Caco-2 (cell line): ENCODE measurements at regions not wholly inside any gene's neighbourhood (a gene's known extent, or its start where the extent isn't known, plus 50 kb on each side); places are given as distances from the start of the nearest gene placed in this dataset.

ENCODE experiments used
- BruUV-seq: library from RNA; stranded (reverse); fragments of 400-500 nt; replicated peaks from 2 replicates; lab custom pipeline; 2021; lab: Mats Ljungman, UMichigan
- CTCF ChIA-PET: fragments of 300-600 bp; sonication (Branson Sonifier 250); formaldehyde crosslinking; loops from one replicate; lab custom pipeline; 2022; ENCODE audit warnings: antibody characterized with exemption; lab: Charles Lee
- POLR2A ChIA-PET: fragments of 300-600 bp; sonication (Branson Sonifier 250); formaldehyde crosslinking; loops from one replicate; lab custom pipeline; 2022; ENCODE audit warnings: antibody characterized with exemption; lab: Charles Lee
- DNase-seq, 2 experiments: peaks; one replicate each; pipeline versions ENCODE4 v3.0.0 to v3.0.0-alpha.2; 2020 to 2022
- H3K27me3 ChIP-seq: replicated peaks from 2 replicates; pipeline ENCODE4 v1.6.0; 2011; ENCODE audit warnings: low read length; ENCODE audit not compliant: control insufficient read depth, insufficient read depth
- H3K36me3 ChIP-seq: 2 replicates; pipeline ENCODE4 v1.5.1; 2011; ENCODE audit warnings: low read length; ENCODE audit not compliant: control insufficient read depth, insufficient read depth
- H3K4me1 ChIP-seq: fragments of 250-450 bp; sonication (Bioruptor Pico); 2 replicates; pipeline ENCODE4 v1.5.1; 2020; ENCODE audit warnings: mild to moderate bottlenecking
- H3K4me3 ChIP-seq: 2 replicates; pipeline ENCODE4 v1.5.1; 2011; ENCODE audit warnings: low read depth, mild to moderate bottlenecking, control low read depth, low read length
- H3K9me3 ChIP-seq: fragments of 250-450 bp; sonication (Bioruptor Pico); 2 replicates; pipeline ENCODE4 v1.5.1; 2020; ENCODE audit warnings: mild to moderate bottlenecking, moderate library complexity
- H3K27ac Mint-ChIP-seq: one replicate; pipeline ENCODE4 v1.8.0; 2022; ENCODE audit warnings: mixed read lengths; ENCODE audit not compliant: unreplicated experiment
- H3K27me3 Mint-ChIP-seq: one replicate; pipeline ENCODE4 v1.8.0; 2022; ENCODE audit warnings: mixed read lengths; ENCODE audit not compliant: insufficient read depth, unreplicated experiment
- H3K36me3 Mint-ChIP-seq: one replicate; pipeline ENCODE4 v1.8.0; 2022; ENCODE audit warnings: mild to moderate bottlenecking, mixed read lengths; ENCODE audit not compliant: insufficient read depth, unreplicated experiment
- H3K4me1 Mint-ChIP-seq: one replicate; pipeline ENCODE4 v1.8.0; 2022; ENCODE audit warnings: low read depth, mixed read lengths; ENCODE audit not compliant: unreplicated experiment
- H3K4me3 Mint-ChIP-seq: one replicate; pipeline ENCODE4 v1.8.0; 2022; ENCODE audit warnings: mild to moderate bottlenecking, moderate library complexity, mixed read lengths; ENCODE audit not compliant: unreplicated experiment
- H3K9me3 Mint-ChIP-seq: one replicate; pipeline ENCODE4 v1.8.0; 2022; ENCODE audit warnings: mixed read lengths; ENCODE audit not compliant: unreplicated experiment
- CTCF ChIP-seq, 2 experiments: fragments of 200-600 bp in 1 of 2; IDR thresholded peaks; 1 replicate in 1 of 2; 2 replicates in 1 of 2; pipeline versions ENCODE4 v1.5.1 to v1.8.0; 2011 to 2022; ENCODE audit warnings: antibody characterized with exemption in 1 of 2, control low read depth in 1 of 2, inconsistent platforms in 1 of 2, low read depth in 1 of 2, low read length in 1 of 2, mild to moderate bottlenecking in 1 of 2, moderate library complexity in 1 of 2; ENCODE audit not compliant: insufficient read depth in 1 of 2, severe bottlenecking in 1 of 2, unreplicated experiment in 1 of 2
- intact Hi-C: fragments of 100-400 bp; cut with micrococcal nuclease; formaldehyde crosslinking; loops from one replicate; pipeline ENCODE4 v1.10.0; 2022; ENCODE audit not compliant: unreplicated experiment

DNA sequence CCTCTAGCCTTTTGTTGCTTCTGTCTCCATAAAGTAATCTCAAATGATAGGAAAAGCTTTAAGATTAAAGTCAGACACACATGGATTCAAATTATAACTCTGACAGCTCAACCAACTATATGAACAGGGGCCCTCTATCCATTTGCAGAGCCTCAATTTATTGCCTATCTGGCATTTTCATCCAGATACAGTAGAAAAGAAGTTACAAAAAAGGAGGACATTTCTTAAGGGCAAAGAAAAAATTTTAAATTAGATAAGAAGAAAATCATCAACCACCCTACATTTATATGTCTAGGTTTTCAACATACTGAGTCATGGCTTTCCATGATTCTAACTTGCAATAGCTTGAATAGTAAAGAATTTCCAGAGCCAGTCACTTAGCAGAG, 567.2 kb downstream of the CAAP1 start:
- H3K4me3 Mint-ChIP-seq, result no peak overlapping the region
- POLR2A ChIA-PET, result no interaction called here

DNA sequence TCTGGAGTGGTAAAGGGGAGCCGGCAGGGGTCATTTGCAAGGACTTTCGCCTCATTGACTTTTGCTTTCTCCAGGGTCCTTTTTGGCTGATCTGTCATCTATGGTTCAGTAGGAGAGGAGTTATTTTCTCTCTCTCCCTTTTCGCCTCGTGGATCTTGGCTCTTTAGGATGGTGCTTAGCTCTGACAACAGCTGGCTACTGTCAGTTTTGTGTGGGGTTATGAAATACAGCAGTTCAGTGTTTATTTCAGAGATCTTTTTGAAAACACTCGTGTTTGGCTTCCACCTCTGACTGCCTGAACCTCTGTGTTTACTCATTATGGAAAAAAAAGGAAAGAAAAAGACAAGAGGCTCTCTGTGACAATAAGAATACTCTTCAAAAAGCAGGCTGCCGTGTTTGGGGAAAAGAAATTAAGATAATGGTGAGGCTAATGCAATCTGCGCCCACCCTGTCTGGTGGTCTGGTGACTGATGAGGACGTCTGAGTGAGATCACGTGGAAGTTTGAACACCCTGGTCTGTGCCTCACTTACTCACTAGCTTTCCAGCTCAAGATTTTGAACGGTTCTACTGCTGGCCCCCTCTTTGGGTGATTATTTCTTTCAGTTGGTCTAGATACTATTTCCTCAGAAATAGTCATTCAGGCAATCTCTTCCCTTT, 567.7 kb downstream of the CAAP1 start:
- no peak for TF ChIP-seq CTCF (IDR thresholded peaks at IDR 0.05; ENCODE audit: insufficient read depth in 1 of 2, low read depth in 1 of 2, low read length in 1 of 2, severe bottlenecking in 1 of 2, unreplicated experiment in 1 of 2)
- no peak overlapping the region for H3K4me3 ChIP-seq
- no peaks in the 10 kb centered on the region for H3K36me3 ChIP-seq
- H3K9me3 ChIP-seq, result no peaks in the 10 kb centered on the region
- Mint-ChIP-seq H3K4me3 (no peak overlapping the region), H3K9me3 (no peaks in the 10 kb centered on the region), H3K27ac (no peak overlapping the region), H3K36me3 (no peaks in the 10 kb centered on the region), H3K4me1 (no peaks in the 10 kb centered on the region), H3K27me3 (no peaks in the 10 kb centered on the region)
- DNase-seq, result no peak
- ChIA-PET POLR2A (no interaction called here), CTCF (no interaction called here)
- no peaks in the 10 kb centered on the region for H3K27me3 ChIP-seq
- BruUV-seq, result no TSS peak
- H3K4me1 ChIP-seq, result no peaks in the 10 kb centered on the region
- intact Hi-C loops, result no loop called here

More for the DNA sequence above, 567.2 kb downstream of the CAAP1 start:
- Histone ChIP-seq H3K27me3 (no peaks in the 10 kb centered on the region), H3K9me3 (no peaks in the 10 kb centered on the region), H3K36me3 (no peaks in the 10 kb centered on the region), H3K4me1 (no peaks in the 10 kb centered on the region), H3K4me3 (no peak overlapping the region)
- H3K4me1 Mint-ChIP-seq, result no peaks in the 10 kb centered on the region
- CTCF ChIA-PET, result no interaction called here
- no TSS peak for BruUV-seq
- no peaks in the 10 kb centered on the region for H3K27me3 Mint-ChIP-seq
- no peak for DNase-seq
- H3K27ac Mint-ChIP-seq, result no peak overlapping the region
- TF ChIP-seq CTCF (IDR thresholded peaks at IDR 0.05; ENCODE audit: insufficient read depth in 1 of 2, low read depth in 1 of 2, low read length in 1 of 2, severe bottlenecking in 1 of 2, unreplicated experiment in 1 of 2), result no peak
- H3K36me3 Mint-ChIP-seq, result no peaks in the 10 kb centered on the region
- intact Hi-C loops, result no loop called here
- H3K9me3 Mint-ChIP-seq, result no peaks in the 10 kb centered on the region

DNA sequence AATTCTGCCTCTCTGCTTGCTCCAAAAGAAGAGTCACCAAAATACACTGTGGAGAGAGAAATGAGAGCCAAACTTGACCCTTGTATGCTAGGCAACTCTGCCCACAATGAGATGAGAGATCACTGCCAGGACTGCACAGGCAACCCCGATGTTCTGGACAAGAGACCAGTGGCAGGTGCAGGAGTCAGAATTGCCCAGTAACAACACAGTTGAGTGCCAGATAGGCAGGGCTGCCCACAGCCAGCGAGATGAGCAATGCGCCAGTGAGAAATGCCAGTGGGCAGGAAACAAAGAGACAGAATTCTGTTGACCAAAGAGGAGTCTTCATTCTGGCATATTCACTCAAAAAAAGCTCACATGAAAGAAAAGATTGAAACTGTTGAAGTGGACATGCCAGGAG, 570.7 kb downstream of the CAAP1 start:
- no peaks in the 10 kb centered on the region for H3K4me1 Mint-ChIP-seq
- DNase-seq, result no peak
- no peaks in the 10 kb centered on the region for H3K9me3 Mint-ChIP-seq
- Histone ChIP-seq H3K4me3 (no peak overlapping the region), H3K4me1 (no peaks in the 10 kb centered on the region), H3K36me3 (no peaks in the 10 kb centered on the region), H3K27me3 (no peaks in the 10 kb centered on the region), H3K9me3 (no peaks in the 10 kb centered on the region)
- intact Hi-C loops, result no loop called here
- BruUV-seq, result no TSS peak
- H3K27me3 Mint-ChIP-seq, result no peaks in the 10 kb centered on the region
- no peak for TF ChIP-seq CTCF (IDR thresholded peaks at IDR 0.05; ENCODE audit: insufficient read depth in 1 of 2, low read depth in 1 of 2, low read length in 1 of 2, severe bottlenecking in 1 of 2, unreplicated experiment in 1 of 2)
- H3K27ac Mint-ChIP-seq, result no peak overlapping the region
- no peak overlapping the region for H3K4me3 Mint-ChIP-seq
- CTCF ChIA-PET, result no interaction called here
- no peaks in the 10 kb centered on the region for H3K36me3 Mint-ChIP-seq
- POLR2A ChIA-PET, result no interaction called here
